ENCODE measurements at regions not wholly inside any gene's neighbourhood (a gene's known extent, or its start where the extent isn't known, plus 50 kb on each side); places are given as distances from the start of the nearest gene placed in this dataset.

DNA sequence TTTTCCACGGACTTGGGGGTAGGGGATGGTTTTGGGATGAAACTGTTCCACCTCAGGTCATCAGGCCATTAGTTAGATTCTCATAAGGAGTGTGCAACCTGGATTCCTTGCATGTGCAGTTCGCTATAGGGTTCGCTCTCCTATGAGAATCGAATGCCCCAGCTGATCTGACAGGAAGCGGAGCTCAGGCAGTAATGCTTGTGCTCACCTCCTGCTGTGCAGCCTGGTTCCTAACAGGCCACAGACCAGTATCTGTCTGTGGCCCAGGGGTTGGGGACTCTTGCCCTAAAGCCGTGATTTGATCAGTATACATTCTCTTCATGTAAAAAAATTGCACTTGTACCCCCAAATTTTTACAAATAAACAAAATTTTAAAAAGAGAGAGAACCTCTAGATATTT is 219.4 kb upstream of the CPNE8 start:
- no peak for DNase-seq

DNA sequence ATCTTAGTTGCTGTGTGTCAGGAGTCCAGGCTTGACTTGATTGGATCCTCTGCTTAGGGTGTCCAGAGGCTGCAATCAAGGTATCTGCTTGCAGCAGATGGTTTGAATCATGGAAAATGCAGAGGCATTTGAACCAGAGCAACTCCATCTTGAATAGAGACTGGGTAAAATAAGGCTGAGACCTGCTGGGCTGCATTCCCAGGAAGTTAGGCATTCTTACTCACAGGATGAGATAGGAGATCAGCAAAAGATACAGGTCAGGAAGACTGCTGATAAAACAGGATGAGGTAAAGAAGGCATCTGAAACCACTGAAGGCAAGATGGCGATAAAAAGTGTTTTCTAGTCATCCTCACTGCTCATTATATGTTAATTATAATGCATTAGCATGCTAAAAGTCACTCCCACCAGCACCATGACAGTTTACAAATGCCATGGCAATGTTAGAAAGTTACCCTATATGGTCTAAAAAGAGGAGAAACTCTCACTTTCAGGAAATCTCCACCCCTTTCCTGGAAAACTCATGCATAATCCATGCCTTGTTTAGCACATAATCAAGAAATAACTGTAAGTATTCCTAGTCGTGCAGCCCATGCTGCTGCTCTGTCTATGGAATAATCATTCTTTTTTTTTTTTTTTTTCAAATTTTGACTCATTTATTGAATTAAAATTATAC is 218.3 kb upstream of the CPNE8 start:
- DNase-seq: no peak

DNA sequence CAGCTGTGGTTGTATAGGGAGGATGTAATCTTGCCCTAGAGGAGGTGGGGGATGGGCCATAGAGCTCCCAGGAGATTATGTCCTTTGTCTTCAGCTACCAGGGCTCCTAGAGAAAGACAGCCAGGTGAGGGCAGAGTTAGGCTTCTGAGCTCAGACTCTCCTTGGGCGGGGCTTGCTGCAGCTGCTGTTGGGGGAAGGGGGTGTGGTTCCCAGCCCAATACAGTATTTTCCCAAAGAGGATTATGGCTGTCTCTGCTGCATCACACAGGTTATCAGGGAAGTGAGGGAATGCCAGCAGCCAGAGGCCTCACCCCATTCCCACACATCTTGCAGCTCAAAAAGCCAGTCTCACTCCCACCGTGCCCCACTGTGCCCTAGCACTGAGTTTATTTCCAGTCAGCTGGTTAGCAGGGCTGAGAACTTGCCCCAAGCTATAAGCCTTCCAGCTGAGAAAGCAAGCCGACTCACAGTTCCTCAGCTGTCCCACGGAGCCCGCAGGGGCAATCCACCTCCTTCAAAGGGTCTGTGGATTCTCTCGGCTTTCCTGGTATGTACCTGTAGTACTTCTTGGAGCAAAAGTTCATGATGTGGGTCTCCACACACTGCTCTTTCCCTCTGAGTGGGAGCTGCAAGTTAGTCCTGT is 217.3 kb upstream of the CPNE8 start:
- DNase-seq: no peak

DNA sequence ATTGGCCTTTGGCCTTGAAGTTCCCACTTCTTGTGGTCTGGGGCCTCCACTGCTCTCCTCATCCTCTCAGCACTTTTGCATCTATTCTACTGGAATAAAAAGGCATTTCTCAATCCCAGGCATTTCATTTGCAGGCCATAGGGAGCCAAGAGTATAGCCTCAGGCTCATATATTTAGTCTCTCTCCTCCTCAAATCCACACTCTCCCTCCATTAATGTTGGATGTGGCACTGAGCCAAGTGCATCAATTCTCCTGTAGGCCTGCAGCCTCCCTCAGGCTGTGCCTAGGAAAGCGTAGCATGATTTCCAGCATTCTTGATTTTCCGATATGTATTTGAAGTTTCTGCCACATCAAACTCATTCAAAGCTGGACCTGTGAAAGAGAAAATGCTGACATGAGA is 211.5 kb upstream of the CPNE8 start:
- no peak for DNase-seq

DNA sequence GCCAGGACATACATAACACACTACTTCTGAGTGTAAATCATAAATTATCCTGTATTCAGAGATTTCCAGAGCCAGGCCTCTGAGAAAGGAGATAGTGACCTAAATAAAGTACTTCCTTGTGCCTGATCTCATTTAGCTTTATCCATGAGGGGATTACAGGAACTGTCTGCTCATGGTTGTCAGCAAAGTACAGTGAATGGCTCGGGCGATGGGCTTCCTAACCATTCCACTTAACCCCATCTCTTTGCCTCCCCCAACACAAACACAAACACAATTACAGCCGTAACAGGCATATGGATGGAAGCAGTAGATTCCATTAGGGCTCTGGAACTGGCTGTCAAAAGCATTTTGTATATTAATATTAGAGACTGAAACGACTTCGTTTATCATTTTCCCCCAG is 206.7 kb upstream of the CPNE8 start:
- no peak for DNase-seq

DNA sequence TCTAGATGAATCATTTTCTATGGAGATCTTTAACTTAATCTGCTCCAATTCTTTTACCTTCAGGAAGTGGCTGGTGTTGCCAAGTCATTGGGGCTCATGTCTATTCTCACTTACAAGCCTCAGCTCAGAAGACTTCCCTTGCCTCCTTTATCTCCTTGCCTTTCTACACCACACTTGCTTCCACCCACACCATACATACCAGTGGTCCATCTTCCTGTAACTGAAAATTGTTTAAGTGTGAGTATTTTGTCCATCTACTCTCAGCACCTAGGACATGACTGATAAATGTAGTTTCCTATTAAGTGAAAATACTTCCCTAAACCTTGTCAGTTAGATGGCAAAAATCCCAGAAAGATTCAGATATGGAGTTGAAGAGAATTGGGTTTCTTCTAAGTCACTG is 199.7 kb upstream of the CPNE8 start:
- no peak for DNase-seq

DNA sequence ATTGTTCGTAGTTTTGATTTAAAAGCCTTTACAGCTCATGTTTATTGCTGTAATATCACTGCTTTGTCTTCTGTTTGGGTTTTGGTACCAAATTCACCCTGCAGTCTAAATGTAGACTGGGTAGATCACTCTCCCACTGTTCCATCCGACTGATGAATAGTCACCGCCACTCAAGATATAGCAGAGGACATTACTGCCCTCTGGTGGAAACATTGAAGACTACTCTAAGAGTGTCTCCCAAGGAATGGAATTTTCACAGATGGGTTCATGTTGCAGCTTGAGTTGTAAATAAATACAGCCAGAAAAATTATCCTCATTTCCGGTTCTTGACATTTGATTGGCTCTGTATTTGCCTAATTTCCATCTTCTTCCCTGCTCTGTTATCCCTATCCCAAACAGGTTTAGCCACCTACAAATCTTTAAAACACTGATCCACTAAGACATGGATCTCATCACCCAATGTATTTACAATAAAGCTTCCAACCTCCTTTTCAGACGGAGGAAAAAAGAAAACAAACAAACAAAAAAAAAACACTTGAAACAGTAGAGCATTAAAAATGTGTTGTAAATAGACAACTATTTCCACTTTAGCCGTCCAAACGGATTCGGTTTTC is 198.3 kb upstream of the CPNE8 start:
- DNase-seq: peak; percentile 0

DNA sequence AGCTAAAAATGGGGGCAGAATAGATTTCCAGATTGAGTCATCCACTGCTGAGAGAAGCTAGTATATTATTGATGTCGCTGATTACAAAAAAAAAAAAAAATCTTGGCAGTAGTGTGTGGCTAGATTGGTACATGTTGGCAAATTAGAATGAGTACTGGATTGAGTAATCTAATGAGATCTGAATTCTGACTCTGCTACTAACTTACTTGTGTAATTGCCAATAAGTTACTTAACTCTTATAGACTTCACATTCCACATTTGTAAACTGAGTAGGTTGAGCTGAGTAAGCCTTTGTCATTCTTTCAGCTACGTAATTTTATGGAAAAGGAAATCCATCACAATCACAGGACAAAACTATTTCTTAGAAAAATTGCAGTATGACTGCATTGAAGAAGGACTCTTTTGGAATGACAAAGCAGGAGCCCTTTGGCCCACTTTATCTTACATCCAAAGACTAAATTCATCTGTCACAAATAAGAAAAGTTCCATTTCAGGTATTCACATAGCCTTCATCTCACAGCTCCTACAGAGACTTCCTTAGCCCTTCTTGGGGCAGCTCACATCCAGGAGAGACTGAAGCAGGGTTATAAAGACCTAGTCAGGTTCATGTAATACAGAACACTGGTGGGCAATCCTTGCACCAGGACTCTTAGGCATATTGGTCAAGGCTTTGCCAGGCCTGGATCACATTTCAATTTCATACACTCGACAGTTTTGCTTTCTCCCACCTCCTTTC is 197.3 kb upstream of the CPNE8 start:
- DNase-seq: no peak

DNA sequence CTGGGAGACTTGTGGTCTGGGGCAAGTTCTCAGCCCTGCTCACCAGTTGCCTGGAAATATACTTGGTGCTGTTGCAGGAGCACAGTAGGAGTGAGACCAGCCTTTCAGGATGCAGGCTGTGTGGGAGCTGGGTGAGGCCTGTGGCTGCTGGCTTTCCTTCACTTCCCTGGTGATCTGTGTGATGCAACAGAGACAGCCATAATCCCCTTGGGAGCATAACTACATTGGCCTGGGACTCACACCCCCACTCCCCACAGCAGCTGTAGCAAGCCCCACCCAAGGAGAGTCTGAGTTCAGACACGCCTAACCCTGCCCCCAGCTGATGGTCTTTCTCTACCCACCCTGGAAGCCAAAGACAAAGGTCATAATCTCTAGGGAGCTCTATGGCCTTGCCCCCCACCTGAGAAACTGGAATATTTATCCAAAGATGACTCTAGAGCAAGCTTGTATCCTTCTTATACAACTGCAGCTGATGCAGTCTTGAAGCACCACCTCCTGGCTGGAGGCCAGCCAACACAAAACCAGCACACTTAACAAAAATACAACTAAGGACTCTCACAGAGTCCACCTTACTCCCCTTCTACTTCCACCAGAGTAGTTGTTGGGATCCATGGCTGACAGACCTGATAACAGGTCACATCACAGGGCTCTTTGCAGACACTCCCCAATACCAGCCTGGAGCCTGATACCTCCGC is 190.4 kb upstream of the CPNE8 start:
- DNase-seq: no peak

DNA sequence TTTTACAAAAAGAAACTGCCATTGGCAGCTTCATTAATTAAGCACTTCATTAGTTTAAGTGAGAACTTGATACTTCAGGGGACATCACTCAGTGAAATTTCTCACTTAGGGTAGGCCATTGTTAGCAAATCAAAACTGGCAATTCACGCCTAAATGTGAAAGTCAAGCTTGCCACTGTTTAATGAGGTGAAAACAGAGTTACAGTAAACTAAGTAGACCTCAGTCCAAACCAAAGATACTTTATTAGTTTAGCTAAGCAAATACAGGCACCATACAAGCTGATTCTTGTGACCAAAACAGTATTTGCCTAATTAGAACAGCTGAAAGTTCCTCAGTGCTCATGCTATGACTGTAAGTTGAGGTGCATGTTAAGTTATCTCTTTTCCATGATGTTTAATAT is 176.5 kb upstream of the CPNE8 start:
- DNase-seq: no peak

DNA sequence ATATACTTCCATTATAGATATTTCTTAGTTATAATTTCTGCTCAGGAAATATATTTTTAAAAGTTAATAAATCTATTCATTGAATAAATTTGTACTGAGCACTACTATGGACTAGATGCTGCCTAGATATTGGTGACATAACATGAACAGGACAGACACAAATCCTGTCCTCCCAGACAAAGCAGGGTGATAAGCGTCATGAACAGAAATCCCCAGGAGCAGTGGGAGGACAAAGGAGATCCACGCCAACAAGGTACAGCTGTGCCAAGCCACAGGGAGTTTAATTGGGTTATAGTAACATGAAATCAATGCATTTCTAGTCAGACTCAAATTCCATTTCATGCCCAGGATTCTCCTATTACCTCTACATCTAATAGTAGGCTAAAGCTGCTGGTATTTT is 171.8 kb upstream of the CPNE8 start:
- DNase-seq: no peak

DNA sequence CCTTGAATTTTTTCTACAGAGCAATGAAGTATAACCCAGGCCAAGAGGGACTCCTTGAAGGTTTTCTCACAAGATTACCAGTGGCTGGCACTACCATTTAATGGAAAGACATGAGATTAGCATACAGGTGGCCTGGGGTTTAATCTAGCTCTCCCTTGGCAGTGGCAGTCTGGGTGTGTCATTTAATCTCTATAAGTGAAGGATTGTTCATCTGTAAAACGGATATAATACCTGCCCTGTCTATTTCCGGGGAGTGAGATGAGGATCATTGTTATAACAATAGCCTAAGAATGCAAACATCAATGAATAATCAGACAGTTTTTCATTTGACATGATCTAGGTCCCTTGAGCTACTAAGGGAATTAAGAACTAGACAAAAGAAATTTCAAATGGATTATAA is 168.7 kb upstream of the CPNE8 start:
- no peak for DNase-seq

DNA sequence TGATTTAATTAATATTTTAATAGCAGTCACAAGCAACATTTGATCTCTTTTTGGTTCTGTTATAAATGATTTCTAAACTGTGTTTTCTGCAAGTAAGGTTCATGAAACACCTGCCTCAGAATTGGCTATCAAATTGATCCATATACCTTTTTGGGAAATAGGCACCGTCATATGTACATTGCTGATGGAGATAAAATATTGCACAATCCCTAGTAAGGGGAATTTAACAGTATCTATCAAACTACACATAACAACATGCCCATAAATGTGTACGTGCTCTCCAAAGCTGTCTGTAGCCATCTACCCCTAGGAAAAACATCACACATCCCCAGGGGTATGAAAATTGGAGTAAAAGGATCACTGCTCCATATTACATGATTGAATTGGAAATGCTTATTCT is 167.3 kb upstream of the CPNE8 start:
- DNase-seq: no peak

DNA sequence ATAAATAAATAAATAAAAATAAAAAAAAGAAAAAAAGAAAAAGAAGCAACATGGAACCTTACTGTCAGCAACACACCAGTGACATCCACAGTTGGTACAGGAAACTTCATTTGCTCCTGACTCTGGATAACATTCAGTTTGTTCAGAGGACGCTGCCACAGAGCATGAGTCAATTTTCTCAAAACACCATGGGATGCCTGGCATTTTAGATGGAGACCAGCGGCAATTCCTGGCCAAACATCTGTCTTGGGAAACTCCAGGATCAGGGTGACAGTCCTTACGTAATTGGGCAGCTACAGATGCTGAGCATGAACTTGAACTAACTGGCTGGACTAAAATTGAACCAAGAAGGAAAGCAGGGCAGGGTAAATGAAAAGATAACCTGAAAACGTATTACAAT is 166.2 kb upstream of the CPNE8 start:
- DNase-seq: no peak

DNA sequence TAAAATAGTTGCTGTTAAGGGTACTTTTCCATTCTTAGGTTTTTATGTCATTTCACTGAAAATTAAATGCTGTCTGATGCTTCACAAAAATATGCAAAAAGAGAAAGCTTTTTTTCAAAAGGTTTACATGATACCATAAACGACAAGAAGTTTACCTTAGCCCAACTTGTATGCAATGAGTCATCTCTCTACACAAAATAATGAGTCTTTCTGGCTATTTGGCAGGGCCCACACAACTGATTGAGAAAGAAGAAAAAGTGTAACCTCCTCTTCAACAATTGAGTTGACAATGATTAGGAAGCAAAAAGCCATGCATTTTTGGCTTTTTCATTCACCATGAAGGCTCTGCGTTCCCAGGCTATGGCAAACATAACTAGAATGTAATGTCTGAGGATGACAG is 165.4 kb upstream of the CPNE8 start:
- no peak for DNase-seq

DNA sequence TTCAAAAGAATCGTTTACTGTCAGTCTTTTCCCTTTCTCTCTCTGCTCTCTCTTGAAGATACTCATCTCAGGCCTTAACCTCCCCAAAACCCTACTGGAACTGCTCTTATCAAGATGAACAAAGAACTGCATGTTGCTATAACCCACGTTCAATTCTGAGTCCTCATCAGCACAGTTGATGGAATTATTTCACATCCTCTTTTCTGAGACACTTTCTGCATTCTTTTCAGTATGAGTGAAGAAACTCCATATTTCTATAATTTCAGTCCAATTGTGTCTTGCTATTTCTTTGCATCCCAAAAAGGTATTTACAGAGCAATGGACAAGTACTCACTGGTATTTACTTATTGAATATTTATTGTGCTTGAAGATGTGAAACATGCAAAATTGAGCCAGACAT is 160.1 kb upstream of the CPNE8 start:
- no peak for DNase-seq

DNA sequence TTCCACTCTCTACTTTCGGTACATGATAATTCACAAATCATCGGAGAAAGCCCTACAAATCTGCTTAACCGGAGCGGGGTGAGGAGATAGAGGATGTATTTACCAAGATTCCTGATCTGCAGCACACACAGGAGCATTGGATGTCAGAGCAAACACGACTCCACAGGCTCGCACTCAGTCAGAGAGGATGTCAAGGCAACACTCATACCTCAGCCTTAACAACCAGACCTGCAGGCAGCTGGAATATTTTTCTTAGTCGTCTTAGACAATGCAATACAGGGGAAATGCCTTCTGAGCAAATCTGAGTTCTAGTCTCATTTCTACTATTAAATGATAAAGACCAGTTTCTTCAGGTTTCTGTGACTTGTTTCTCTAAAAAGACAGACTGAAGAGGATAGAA is 159.3 kb upstream of the CPNE8 start:
- DNase-seq: no peak

DNA sequence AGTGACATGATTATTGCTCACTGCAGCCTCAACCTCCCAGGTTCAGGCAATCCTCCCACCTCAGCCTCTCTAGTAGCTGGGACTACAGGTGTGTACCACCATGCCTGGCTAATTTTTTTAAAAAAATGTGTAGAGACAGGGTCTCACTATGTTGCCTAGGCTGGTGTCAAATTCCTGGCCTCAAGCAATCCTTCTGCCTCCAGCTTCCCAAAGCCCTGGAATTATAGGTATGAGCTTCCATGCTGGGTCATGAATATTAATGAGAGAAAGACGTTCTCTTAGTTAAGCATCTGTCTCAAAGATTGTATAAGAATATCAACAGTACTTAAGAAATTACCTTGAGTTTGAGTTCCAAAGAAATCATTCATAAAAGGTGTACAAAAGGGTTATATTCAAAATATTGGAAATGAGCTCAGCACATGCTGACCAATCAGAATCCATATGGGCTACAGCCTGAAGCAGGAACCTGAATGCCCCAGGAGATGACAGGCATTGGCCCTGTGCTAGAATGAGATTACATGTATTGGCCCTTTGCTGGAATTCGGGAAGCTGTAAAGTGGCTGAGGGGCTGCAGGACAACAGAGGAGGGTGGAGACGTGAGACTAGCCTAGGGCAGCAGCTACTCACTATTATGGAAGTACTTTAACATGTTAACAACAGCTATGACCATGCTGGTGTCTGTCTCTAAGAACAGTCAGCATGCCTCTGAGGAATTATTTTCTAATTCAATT is 157.0 kb upstream of the CPNE8 start:
- DNase-seq: no peak

DNA sequence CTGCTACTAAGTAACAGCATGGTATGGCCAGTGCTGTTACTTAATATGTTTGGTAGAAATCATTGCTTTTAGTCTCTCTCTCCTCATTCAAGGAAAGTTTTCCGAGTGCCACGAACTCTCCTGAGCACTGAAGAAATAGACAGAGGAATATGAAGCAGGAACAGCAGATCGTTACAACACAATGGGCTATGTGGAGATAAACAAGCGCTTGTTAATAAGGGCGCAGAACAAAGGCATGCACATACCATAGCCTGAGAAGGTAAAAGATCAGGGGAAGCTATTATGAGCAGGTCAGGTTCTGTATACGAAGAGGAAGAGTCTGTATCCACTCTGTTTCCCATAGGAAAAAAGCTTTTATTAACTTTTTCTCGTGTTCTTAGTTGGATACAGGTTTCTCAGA is 156.2 kb upstream of the CPNE8 start:
- no peak for DNase-seq

DNA sequence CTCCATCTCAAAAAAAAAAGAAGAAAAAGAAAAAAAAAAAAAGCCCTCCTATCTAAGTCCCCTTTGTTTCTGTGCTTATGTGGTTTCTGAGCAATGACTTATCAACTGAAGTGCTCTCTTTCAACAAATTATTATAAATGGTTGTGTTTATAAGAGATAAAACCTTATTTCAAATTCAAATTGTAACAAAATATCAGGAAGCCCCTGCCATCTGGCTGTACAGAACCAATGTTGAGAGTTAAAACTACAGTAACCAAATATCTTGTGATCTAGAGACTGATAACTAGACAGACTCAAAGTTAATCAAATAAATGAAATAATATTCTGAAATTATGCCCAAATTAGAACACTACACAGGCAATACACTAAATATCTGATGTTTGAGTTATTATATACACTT is 143.0 kb upstream of the CPNE8 start:
- DNase-seq: no peak

DNA sequence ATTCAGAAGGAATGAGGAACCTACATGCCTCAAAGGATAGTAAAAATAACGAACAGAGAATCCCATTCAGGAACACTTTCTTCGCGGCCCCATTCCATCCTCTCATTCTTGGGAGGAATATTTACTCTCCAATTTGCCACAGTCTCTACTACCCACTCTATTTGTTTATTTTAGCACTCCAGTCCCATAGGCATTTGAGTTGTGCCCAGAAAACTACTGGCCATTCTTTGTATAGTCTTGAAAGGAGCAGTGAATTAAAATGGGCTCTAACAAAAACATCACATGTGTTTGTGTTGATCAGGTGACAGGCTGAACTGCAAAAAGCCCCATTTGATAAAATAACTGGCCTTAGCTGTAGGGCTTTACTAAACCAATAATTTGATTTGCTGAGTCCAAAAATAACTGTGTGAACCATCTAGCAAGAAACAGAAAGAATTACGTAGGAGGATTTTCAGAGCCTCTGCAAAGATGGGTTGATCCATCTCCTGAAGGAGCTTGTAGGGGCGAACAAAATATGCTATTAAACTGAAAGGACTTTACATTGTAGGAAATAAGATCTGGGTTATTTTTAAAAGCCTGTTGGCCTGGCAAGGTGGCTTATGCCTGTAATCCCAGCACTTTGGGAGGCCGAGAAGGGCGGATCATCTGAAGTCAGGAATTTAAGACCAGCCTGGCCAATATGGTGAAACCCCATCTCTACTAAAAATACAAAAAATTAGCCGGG is 142.3 kb upstream of the CPNE8 start:
- DNase-seq: no peak

DNA sequence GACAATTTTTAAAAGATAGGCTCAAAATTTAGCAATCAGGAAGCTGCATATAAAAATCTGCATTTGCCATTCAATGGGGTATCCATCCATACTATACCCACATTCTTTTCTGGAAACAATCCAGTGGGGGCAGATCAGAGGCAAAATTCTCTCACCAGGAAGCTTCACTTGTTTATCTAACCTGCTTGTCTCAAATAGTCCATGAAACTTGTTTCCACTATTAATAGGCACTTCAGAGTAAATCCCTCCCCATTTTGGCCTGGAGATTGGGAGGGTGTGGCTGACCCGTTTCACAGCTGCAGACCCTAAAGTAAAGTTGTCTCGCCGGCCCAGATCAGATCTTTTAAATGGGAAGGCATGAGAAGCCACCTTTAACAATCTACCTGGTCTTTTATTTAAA is 139.4 kb upstream of the CPNE8 start:
- DNase-seq: no peak

All from occipital lobe (tissue), 1 donor.